IMR-90 (cell line): ENCODE measurements at regions not wholly inside any gene's neighbourhood (a gene's known extent, or its start where the extent isn't known, plus 50 kb on each side); places are given as distances from the start of the nearest gene placed in this dataset.

ENCODE experiments used
- ATAC-seq: fragments of 200-7000 bp; cut with Tn5 transposase; 2 replicates; pipeline ENCODE4 v1.9.1; 2020; ENCODE audit warnings: low read depth, mild to moderate bottlenecking, moderate library complexity
- BruUV-seq: library from RNA; stranded (reverse); fragments of 400-500 nt; replicated peaks from 2 replicates; lab custom pipeline; 2021; lab: Mats Ljungman, UMichigan
- CTCF ChIA-PET: fragments of 300-600 bp; formaldehyde crosslinking; extraction: SDS; loops from one replicate; lab custom pipeline; 2021; ENCODE audit warnings: antibody characterized with exemption; lab: Yijun Ruan, JAX
- POLR2A ChIA-PET: fragments of 300-600 bp; sonication (Branson Sonifier 250); formaldehyde crosslinking; loops from one replicate; lab custom pipeline; 2022; ENCODE audit warnings: antibody characterized with exemption; ENCODE audit not compliant: unreplicated experiment; lab: Charles Lee
- DNase-seq: peaks from one replicate; pipeline ENCODE4 v3.0.0; 2013
- H2AFZ ChIP-seq: replicated peaks from 2 replicates; pipeline ENCODE3; 2013; ENCODE audit warnings: low read length, mild to moderate bottlenecking; ENCODE audit not compliant: poor library complexity
- H2AK5ac ChIP-seq: 2 replicates; pipeline ENCODE4 v1.6.1; 2013; ENCODE audit warnings: low read depth, low read length, inconsistent platforms
- H2AK9ac ChIP-seq: replicated peaks from 2 replicates; pipeline ENCODE3; 2013; ENCODE audit warnings: mild to moderate bottlenecking, low read depth, low read length, moderate library complexity; ENCODE audit not compliant: poor library complexity
- H2BK120ac ChIP-seq: 2 replicates; pipeline ENCODE4 v1.6.1; 2013; ENCODE audit warnings: low read depth, low read length, inconsistent platforms
- H2BK15ac ChIP-seq: 3 replicates; pipeline ENCODE4 v1.6.1; 2013; ENCODE audit warnings: low read depth, low read length, inconsistent platforms
- H2BK20ac ChIP-seq: 2 replicates; pipeline ENCODE4 v1.6.1; 2013; ENCODE audit warnings: low read depth, mild to moderate bottlenecking, inconsistent platforms, low read length, moderate library complexity
- H2BK5ac ChIP-seq: 2 replicates; pipeline ENCODE4 v1.6.1; 2013; ENCODE audit warnings: mild to moderate bottlenecking, low read depth, low read length, inconsistent platforms; ENCODE audit not compliant: poor library complexity, severe bottlenecking
- H3K14ac ChIP-seq: replicated peaks from 2 replicates; pipeline ENCODE4 v1.6.1; 2013; ENCODE audit warnings: low read depth, low read length, inconsistent platforms
- H3K18ac ChIP-seq: 2 replicates; pipeline ENCODE4 v1.6.1; 2013; ENCODE audit warnings: low read depth, low read length, control low read depth
- H3K23ac ChIP-seq: 2 replicates; pipeline ENCODE4 v1.6.1; 2013; ENCODE audit warnings: low read depth, low read length, inconsistent platforms
- H3K27ac ChIP-seq: 2 replicates; pipeline ENCODE4 v1.5.1; 2013; ENCODE audit warnings: mild to moderate bottlenecking, control low read depth, low read length; ENCODE audit not compliant: insufficient read depth
- H3K27me3 ChIP-seq: 2 replicates; pipeline ENCODE4 v1.6.1; 2013; ENCODE audit warnings: low read length; ENCODE audit not compliant: control insufficient read depth, insufficient read depth
- H3K36me3 ChIP-seq: 2 replicates; pipeline ENCODE4 v1.6.1; 2013; ENCODE audit warnings: low read length, mixed read lengths; ENCODE audit not compliant: control insufficient read depth, insufficient read depth
- H3K4ac ChIP-seq: 2 replicates; pipeline ENCODE4 v1.6.1; 2013; ENCODE audit warnings: low read depth, low read length, inconsistent platforms
- H3K4me1 ChIP-seq: 2 replicates; pipeline ENCODE4 v1.6.1; 2013; ENCODE audit warnings: low read length, mixed read lengths; ENCODE audit not compliant: control insufficient read depth, insufficient read depth
- H3K4me2 ChIP-seq: 2 replicates; pipeline ENCODE4 v1.6.1; 2013; ENCODE audit warnings: low read depth, mild to moderate bottlenecking, control low read depth, low read length, moderate library complexity
- H3K4me3 ChIP-seq: 2 replicates; pipeline ENCODE4 v1.5.1; 2013; ENCODE audit warnings: low read depth, mild to moderate bottlenecking, control low read depth, low read length, moderate library complexity; ENCODE audit not compliant: insufficient read depth
- H3K56ac ChIP-seq: 2 replicates; pipeline ENCODE4 v1.6.1; 2013; ENCODE audit warnings: low read length, inconsistent platforms; ENCODE audit not compliant: insufficient read depth; ENCODE audit errors: extremely low read depth
- H3K79me1 ChIP-seq, 2 experiments: 2 replicates each; pipeline ENCODE4 v1.6.1; 2013; ENCODE audit warnings: low read length in 2 of 2, inconsistent platforms in 1 of 2, low read depth in 1 of 2
- H3K9ac ChIP-seq: 2 replicates; pipeline ENCODE4 v1.6.1; 2013; ENCODE audit warnings: low read depth, low read length, control low read depth
- H3K9me1 ChIP-seq: 2 replicates; pipeline ENCODE4 v1.6.1; 2013; ENCODE audit warnings: low read length, inconsistent platforms; ENCODE audit not compliant: insufficient read depth
- H3K9me3 ChIP-seq: 2 replicates; pipeline ENCODE4 v1.6.1; 2013; ENCODE audit warnings: low read length; ENCODE audit not compliant: control insufficient read depth, insufficient read depth
- H4K20me1 ChIP-seq: 2 replicates; pipeline ENCODE4 v1.6.1; 2013; ENCODE audit warnings: low read length, inconsistent platforms; ENCODE audit not compliant: insufficient read depth
- H4K5ac ChIP-seq: 2 replicates; pipeline ENCODE4 v1.6.1; 2013; ENCODE audit warnings: mild to moderate bottlenecking, low read depth, low read length, control low read depth
- H4K8ac ChIP-seq, 2 experiments: 2 replicates each; pipeline ENCODE4 v1.6.1; 2013; ENCODE audit warnings: low read depth in 2 of 2, low read length in 2 of 2, control low read depth in 1 of 2, inconsistent platforms in 1 of 2
- H4K91ac ChIP-seq: 2 replicates; pipeline ENCODE4 v1.6.1; 2013; ENCODE audit warnings: low read depth, low read length, inconsistent platforms; ENCODE audit not compliant: insufficient read depth
- BHLHE40 ChIP-seq: fragments of 150-350 bp; IDR thresholded peaks from 2 replicates; pipeline ENCODE4 v1.6.1; 2016; ENCODE audit warnings: mild to moderate bottlenecking, low read depth, low read length
- CEBPB ChIP-seq: IDR thresholded peaks from 2 replicates; pipeline ENCODE4 v1.6.1; 2012; ENCODE audit warnings: low read depth, low read length, improper control_type of control experiment
- CHD1 ChIP-seq: IDR thresholded peaks from 2 replicates; pipeline ENCODE4 v1.6.1; 2012; ENCODE audit warnings: low read depth, low read length, improper control_type of control experiment
- FOS ChIP-seq: fragments of 150-350 bp; IDR thresholded peaks from 2 replicates; pipeline ENCODE4 v1.6.1; 2016; ENCODE audit warnings: low read depth, low read length
- MAFK ChIP-seq: IDR thresholded peaks from 2 replicates; pipeline ENCODE4 v1.6.1; 2012; ENCODE audit warnings: low read depth, low read length, improper control_type of control experiment
- MAZ ChIP-seq: IDR thresholded peaks from 2 replicates; pipeline ENCODE4 v1.6.1; 2012; ENCODE audit warnings: low read depth, mild to moderate bottlenecking, low read length, improper control_type of control experiment, moderate library complexity, borderline replicate concordance
- MXI1 ChIP-seq: IDR thresholded peaks from 2 replicates; pipeline ENCODE4 v1.6.1; 2012; ENCODE audit warnings: low read depth, mild to moderate bottlenecking, low read length, moderate library complexity, borderline replicate concordance
- NFE2L2 ChIP-seq: fragments of 150-350 bp; IDR thresholded peaks from 2 replicates; pipeline ENCODE4 v1.6.1; 2016; ENCODE audit warnings: low read depth, mild to moderate bottlenecking, low read length
- POLR2A ChIP-seq: IDR thresholded peaks from 2 replicates; pipeline ENCODE4 v1.6.1; 2012; ENCODE audit warnings: mild to moderate bottlenecking, low read depth, low read length
- RAD21 ChIP-seq: IDR thresholded peaks from 2 replicates; pipeline ENCODE4 v1.6.1; 2012; ENCODE audit warnings: low read length, improper control_type of control experiment
- RCOR1 ChIP-seq: IDR thresholded peaks from 2 replicates; pipeline ENCODE4 v1.6.1; 2012; ENCODE audit warnings: mild to moderate bottlenecking, low read length, improper control_type of control experiment; ENCODE audit not compliant: insufficient replicate concordance
- RFX5 ChIP-seq: IDR thresholded peaks from 2 replicates; pipeline ENCODE4 v1.8.0; 2012; ENCODE audit warnings: low read depth, mild to moderate bottlenecking, low read length, moderate library complexity
- SMC3 ChIP-seq: fragments of 150-350 bp; IDR thresholded peaks from 2 replicates; pipeline ENCODE4 v1.6.1; 2016; ENCODE audit warnings: low read depth, mild to moderate bottlenecking, antibody characterized with exemption, low read length, moderate library complexity
- dilution Hi-C: fragments of 300-500 bp; cut with HindIII; formaldehyde crosslinking; loops from one replicate; pipeline ENCODE4 v1.14.3; 2018; ENCODE audit warnings: low sequenced_read_pairs; ENCODE audit not compliant: unreplicated experiment
- in situ Hi-C: fragments of 300-500 bp; cut with MboI; formaldehyde crosslinking; loops from 3 replicates; pipeline ENCODE4 v1.14.3; 2019; ENCODE audit warnings: low sequenced_read_pairs, inconsistent platforms, mixed read lengths
- intact Hi-C: fragments of 100-400 bp; cut with micrococcal nuclease; formaldehyde crosslinking; loops from 2 replicates; pipeline ENCODE4 v1.10.0; 2022
- TF ChIP-seq, protein P1 (sequence below): fragments of 150-350 bp; IDR thresholded peaks from 2 replicates; pipeline ENCODE4 v1.6.1; 2017; ENCODE audit warnings: mild to moderate bottlenecking, antibody characterized with exemption, low read length, low read depth
- TF ChIP-seq, protein P2 (sequence below): fragments of 150-350 bp; IDR thresholded peaks from 2 replicates; pipeline ENCODE4 v1.6.1; 2016; ENCODE audit warnings: low read depth, mild to moderate bottlenecking, low read length, moderate library complexity, borderline replicate concordance
- TF ChIP-seq, protein P3 (sequence below): conservative IDR thresholded peaks from 2 replicates; pipeline ENCODE4 v1.5.1; 2012; ENCODE audit warnings: mild to moderate bottlenecking, low read depth, low read length, improper control_type of control experiment

DNA sequence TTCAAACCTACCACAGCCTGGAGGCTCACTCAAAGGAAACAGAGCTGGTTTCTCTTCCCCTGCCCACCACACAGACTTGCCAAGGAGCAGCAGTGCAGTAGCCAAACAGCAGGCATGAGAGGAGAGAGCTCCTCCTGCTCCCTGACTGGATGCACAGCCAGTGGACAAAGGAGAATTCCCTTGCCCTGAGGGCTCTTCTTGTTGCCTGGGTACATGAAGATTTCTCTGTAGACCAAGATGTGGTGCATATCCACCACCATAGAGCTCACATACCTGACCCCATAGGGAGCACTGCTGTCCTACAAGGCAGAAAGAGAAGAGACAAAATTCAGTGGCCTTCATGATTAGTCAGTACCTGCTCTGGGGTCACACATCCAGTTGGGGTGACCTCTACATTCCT, 56.3 kb upstream of the SPATA31E1 start:
- H2AFZ ChIP-seq: no peak overlapping the region
- H3K9me1 ChIP-seq: no peaks in the 10 kb centered on the region
- no peak overlapping the region for H3K4ac ChIP-seq
- H2BK20ac ChIP-seq: no peak overlapping the region
- H3K14ac ChIP-seq: no peak overlapping the region
- no peak overlapping the region for H2BK15ac ChIP-seq
- H3K27ac ChIP-seq: no peak overlapping the region
- DNase-seq: no peak
- no peak overlapping the region for H4K91ac ChIP-seq
- H3K9ac ChIP-seq: no peak overlapping the region
- H2BK5ac ChIP-seq: no peak overlapping the region
- H3K23ac ChIP-seq: no peak overlapping the region
- CTCF ChIA-PET: interaction anchor here (1.5 kb wide), 1 partner anchor 215 kb away, joined by 3 read pairs; no protein-coding TSS in a partner anchor
- no peak for TF ChIP-seq RFX5
- no peak for TF ChIP-seq CHD1
- TF ChIP-seq, protein P1, sequence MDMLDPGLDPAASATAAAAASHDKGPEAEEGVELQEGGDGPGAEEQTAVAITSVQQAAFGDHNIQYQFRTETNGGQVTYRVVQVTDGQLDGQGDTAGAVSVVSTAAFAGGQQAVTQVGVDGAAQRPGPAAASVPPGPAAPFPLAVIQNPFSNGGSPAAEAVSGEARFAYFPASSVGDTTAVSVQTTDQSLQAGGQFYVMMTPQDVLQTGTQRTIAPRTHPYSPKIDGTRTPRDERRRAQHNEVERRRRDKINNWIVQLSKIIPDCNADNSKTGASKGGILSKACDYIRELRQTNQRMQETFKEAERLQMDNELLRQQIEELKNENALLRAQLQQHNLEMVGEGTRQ: no peak
- TF ChIP-seq MAFK: no peak
- TF ChIP-seq RCOR1: no peak
- no peak for TF ChIP-seq MXI1
- no peak for TF ChIP-seq NFE2L2
- TF ChIP-seq POLR2A: no peak
- no peak for TF ChIP-seq FOS
- TF ChIP-seq SMC3: no peak
- TF ChIP-seq MAZ: no peak
- TF ChIP-seq, protein P2, sequence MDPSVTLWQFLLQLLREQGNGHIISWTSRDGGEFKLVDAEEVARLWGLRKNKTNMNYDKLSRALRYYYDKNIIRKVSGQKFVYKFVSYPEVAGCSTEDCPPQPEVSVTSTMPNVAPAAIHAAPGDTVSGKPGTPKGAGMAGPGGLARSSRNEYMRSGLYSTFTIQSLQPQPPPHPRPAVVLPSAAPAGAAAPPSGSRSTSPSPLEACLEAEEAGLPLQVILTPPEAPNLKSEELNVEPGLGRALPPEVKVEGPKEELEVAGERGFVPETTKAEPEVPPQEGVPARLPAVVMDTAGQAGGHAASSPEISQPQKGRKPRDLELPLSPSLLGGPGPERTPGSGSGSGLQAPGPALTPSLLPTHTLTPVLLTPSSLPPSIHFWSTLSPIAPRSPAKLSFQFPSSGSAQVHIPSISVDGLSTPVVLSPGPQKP: no peak
- no peak for TF ChIP-seq BHLHE40
- TF ChIP-seq CEBPB: no peak
- TF ChIP-seq, protein P3, sequence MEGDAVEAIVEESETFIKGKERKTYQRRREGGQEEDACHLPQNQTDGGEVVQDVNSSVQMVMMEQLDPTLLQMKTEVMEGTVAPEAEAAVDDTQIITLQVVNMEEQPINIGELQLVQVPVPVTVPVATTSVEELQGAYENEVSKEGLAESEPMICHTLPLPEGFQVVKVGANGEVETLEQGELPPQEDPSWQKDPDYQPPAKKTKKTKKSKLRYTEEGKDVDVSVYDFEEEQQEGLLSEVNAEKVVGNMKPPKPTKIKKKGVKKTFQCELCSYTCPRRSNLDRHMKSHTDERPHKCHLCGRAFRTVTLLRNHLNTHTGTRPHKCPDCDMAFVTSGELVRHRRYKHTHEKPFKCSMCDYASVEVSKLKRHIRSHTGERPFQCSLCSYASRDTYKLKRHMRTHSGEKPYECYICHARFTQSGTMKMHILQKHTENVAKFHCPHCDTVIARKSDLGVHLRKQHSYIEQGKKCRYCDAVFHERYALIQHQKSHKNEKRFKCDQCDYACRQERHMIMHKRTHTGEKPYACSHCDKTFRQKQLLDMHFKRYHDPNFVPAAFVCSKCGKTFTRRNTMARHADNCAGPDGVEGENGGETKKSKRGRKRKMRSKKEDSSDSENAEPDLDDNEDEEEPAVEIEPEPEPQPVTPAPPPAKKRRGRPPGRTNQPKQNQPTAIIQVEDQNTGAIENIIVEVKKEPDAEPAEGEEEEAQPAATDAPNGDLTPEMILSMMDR: no peak
- TF ChIP-seq RAD21: no peak
- no peaks in the 10 kb centered on the region for H4K20me1 ChIP-seq
- no peak overlapping the region for H2BK120ac ChIP-seq
- H3K18ac ChIP-seq: no peak overlapping the region
- in situ Hi-C loops: no loop called here
- no peaks in the 10 kb centered on the region for H3K79me1 ChIP-seq
- H3K36me3 ChIP-seq: no peaks in the 10 kb centered on the region
- H3K27me3 ChIP-seq: peaks cover 7% of the 10 kb centered on the region; the same call in 1 of the 2 replicates
- dilution Hi-C loops: no loop called here
- no peaks in the 10 kb centered on the region for H3K4me1 ChIP-seq
- peak overlapping the region; percentile 70 for H2AK9ac ChIP-seq
- H2AK5ac ChIP-seq: no peak overlapping the region
- no TSS peak for BruUV-seq
- no peaks in the 10 kb centered on the region for H3K9me3 ChIP-seq
- no peak overlapping the region for H4K5ac ChIP-seq
- H3K4me2 ChIP-seq: no peak overlapping the region
- ATAC-seq: no peak
- no peak overlapping the region for H3K4me3 ChIP-seq
- POLR2A ChIA-PET: no interaction called here
- H4K8ac ChIP-seq: no peak overlapping the region
- intact Hi-C loops: no loop called here
- H3K56ac ChIP-seq: no peak overlapping the region
